ENCODE measurements at regions not wholly inside any gene's neighbourhood (a gene's known extent, or its start where the extent isn't known, plus 50 kb on each side); places are given as distances from the start of the nearest gene placed in this dataset.

DNA sequence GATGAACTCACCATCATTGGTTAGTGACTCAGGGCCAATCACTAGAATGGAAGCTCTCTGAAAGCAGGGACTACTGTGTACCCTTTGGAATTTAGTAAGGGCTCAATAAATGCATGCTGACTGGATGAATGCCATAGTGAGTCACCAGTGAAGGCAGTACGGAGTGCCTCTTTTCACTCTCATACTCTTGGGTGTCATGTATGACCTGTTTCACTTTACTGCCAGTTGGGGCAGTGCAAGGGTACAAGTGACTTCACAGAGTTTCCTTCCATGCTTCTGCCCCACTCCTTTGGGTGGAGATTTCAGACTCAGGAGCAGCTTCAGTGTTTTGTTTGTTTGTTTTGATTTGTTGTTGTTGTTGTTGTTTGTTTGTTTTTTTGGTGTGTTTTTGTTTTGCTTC lies 57.7 kb downstream of the SOX3 start:
- DNase-seq (ENCODE audit: low read depth): no peak
- H3K4me3 ChIP-seq (ENCODE audit: control insufficient read depth, low read depth, low read length): no peak overlapping the region
- TF ChIP-seq, protein P1, sequence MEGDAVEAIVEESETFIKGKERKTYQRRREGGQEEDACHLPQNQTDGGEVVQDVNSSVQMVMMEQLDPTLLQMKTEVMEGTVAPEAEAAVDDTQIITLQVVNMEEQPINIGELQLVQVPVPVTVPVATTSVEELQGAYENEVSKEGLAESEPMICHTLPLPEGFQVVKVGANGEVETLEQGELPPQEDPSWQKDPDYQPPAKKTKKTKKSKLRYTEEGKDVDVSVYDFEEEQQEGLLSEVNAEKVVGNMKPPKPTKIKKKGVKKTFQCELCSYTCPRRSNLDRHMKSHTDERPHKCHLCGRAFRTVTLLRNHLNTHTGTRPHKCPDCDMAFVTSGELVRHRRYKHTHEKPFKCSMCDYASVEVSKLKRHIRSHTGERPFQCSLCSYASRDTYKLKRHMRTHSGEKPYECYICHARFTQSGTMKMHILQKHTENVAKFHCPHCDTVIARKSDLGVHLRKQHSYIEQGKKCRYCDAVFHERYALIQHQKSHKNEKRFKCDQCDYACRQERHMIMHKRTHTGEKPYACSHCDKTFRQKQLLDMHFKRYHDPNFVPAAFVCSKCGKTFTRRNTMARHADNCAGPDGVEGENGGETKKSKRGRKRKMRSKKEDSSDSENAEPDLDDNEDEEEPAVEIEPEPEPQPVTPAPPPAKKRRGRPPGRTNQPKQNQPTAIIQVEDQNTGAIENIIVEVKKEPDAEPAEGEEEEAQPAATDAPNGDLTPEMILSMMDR (IDR thresholded peaks at IDR 0.05; ENCODE audit: control insufficient read depth, insufficient read depth, low read depth, low read length, missing control alignments): no peak

DNA sequence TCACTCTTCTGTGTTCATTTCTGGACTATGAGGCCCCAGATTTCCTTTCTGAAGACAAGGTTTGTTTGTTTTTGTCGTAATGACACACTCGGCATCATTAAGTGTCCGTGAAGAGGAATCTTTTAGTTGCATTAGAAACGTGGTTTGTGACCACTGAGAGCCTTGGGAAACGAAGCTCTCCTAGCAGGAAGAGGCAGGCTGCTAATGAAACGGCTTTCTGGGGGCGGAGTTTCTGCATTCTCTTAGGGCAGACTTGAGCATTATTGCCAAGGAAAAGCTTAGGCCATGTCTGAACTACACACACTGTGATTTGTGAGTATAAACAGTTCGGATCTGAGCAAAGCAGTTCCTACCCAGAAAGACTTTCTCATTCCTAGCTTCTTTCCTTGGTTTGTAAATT lies 64.0 kb downstream of the SOX3 start:
- no peak for DNase-seq (ENCODE audit: low read depth)
- H3K4me3 ChIP-seq (ENCODE audit: control insufficient read depth, low read depth, low read length): no peak overlapping the region
- TF ChIP-seq, protein P1 (IDR thresholded peaks at IDR 0.05; ENCODE audit: control insufficient read depth, insufficient read depth, low read depth, low read length, missing control alignments): no peak

DNA sequence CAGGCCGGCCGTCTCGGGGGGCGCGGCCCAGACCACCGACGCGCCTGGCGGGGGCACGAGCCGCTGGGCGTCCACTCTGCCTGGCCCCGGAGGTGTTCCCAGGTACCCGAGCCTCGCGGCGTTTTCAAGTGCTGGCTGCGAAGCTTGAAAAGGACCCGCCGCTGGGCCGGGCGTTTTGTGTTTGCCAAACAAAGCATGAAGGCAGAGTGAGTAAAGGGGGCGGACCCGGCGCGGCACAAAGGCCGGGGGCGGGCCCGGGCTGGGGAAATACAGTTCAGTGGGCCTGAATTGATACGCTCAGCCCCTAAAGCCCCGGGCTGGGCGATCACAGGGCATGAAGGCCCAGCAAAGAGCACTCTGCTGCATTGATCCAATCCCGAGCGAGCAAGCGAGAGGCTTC lies 65.4 kb downstream of the SOX3 start:
- H3K4me3 ChIP-seq (ENCODE audit: control insufficient read depth, low read depth, low read length): no peak overlapping the region
- TF ChIP-seq, protein P1 (IDR thresholded peaks at IDR 0.05; ENCODE audit: control insufficient read depth, insufficient read depth, low read depth, low read length, missing control alignments): no peak
- DNase-seq (ENCODE audit: low read depth): no peak

DNA sequence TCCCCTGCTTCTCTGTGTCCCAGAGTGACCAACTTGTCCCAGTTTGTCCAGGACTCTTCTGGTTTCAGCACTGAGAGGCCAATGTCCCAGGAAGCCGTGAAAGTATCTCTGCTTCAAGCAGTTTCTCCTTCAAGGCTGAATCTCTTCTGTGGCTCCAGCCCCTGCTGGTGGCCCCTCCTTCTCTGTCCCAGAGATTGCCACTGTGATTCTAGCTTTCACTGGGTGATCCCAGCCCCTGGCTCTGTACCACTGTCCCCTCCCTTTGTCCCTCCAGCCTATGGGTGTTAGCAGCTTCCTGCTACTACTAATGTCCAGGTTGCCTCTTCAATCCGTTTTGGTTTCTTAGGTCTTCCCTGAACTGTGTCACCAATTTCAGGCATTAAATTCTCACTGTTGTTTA lies 70.5 kb downstream of the SOX3 start:
- TF ChIP-seq, protein P1 (IDR thresholded peaks at IDR 0.05; ENCODE audit: control insufficient read depth, insufficient read depth, low read depth, low read length, missing control alignments): no peak

DNA sequence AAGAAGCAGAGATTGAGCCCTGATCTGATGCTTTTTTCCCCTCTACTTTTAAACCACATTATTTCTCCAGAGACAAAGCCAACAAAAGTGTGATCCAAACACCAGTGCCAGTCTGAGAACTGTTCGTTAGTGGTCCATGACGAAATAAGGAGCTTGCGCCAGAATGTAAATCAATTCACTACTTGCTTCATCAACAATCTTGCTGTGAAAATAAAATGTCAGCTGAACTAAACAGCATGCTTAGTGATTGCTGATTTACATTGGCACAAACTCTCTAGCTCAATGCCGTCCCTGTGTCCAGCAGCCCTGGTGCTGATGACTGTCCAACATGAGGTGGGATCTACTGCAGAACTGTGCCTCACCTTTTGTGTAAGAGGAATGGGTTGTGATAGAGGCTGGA lies 71.3 kb downstream of the SOX3 start:
- TF ChIP-seq, protein P1 (IDR thresholded peaks at IDR 0.05; ENCODE audit: control insufficient read depth, insufficient read depth, low read depth, low read length, missing control alignments): no peak
- H3K4me3 ChIP-seq (ENCODE audit: control insufficient read depth, low read depth, low read length): no peak overlapping the region
- no peak for DNase-seq (ENCODE audit: low read depth)

More for the DNA sequence above, 70.5 kb downstream of the SOX3 start:
- DNase-seq (ENCODE audit: low read depth): no peak
- no peak overlapping the region for H3K4me3 ChIP-seq (ENCODE audit: control insufficient read depth, low read depth, low read length)

DNA sequence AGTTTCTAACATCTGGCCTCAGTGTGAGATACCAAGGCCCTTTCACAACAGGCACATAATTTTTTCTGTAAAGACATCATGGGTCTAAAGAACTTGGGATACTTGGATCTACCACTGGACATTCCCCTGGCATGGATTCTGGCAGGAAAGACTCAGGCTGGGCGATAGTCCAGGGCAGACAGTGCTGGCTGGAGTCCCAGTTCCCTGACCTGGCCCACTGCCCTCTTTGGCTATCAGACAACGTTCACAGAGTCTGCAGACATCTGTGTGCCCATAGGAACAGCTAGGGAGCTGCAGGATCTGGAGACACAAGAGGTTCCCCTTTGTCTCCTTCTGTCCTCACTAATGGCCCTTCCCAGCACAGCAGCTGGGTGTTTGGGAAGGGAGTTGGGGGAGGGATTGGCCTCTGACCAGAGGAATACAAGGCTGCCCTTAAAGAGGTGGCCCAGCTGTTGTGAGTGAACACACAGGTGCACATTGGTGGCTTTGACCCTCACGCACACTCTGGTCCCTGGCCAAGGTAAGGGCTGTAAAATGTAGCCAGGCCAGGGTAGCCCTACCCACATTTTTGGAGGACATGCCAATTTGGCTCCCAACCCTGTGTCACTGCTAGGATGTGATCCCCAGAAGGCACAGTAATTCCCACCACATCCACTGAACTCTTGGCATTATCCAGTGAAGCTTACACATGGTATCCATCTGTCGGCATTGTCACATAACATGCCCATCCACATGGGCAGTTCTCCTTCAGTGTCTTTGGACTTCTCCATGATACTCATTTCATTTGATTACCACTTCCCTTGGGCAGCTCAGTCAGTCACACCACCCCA lies 72.3 kb downstream of the SOX3 start:
- DNase-seq (ENCODE audit: low read depth): no peak
- no peak overlapping the region for H3K4me3 ChIP-seq (ENCODE audit: control insufficient read depth, low read depth, low read length)
- TF ChIP-seq, protein P1 (IDR thresholded peaks at IDR 0.05; ENCODE audit: control insufficient read depth, insufficient read depth, low read depth, low read length, missing control alignments): no peak
